Smooth muscle cell (in vitro differentiated cells): ENCODE measurements at regions not wholly inside any gene's neighbourhood (a gene's known extent, or its start where the extent isn't known, plus 50 kb on each side); places are given as distances from the start of the nearest gene placed in this dataset.

ENCODE experiments used
- DNase-seq: peaks from one replicate; lab custom pipeline; 2025; ENCODE audit not compliant: unreplicated experiment; lab: John Stamatoyannopoulos, UW
- H2AFZ ChIP-seq: fragments of 200-600 bp; sonication (generic); 2 replicates; pipeline ENCODE4 v1.6.0; 2016; ENCODE audit warnings: antibody characterized with exemption, low read depth, mild to moderate bottlenecking
- H3F3A ChIP-seq: fragments of 200-600 bp; sonication (generic); 2 replicates; pipeline ENCODE4 v1.6.0; 2017; ENCODE audit warnings: antibody characterized with exemption, low read depth
- H3K27ac ChIP-seq: fragments of 200-600 bp; sonication (generic); 2 replicates; pipeline ENCODE4 v1.5.1; 2016; ENCODE audit warnings: low read depth, mild to moderate bottlenecking
- H3K27me3 ChIP-seq: fragments of 200-600 bp; sonication (generic); 2 replicates; pipeline ENCODE4 v1.6.1; 2016; ENCODE audit warnings: low read depth, mild to moderate bottlenecking
- H3K36me3 ChIP-seq: fragments of 200-600 bp; sonication (generic); 2 replicates; pipeline ENCODE4 v1.5.1; 2016; ENCODE audit warnings: low read depth
- H3K4me1 ChIP-seq: fragments of 200-600 bp; sonication (generic); 2 replicates; pipeline ENCODE4 v1.5.1; 2016; ENCODE audit warnings: low read depth
- H3K4me2 ChIP-seq: fragments of 200-600 bp; sonication (generic); 2 replicates; pipeline ENCODE4 v1.6.0; 2016; ENCODE audit warnings: mild to moderate bottlenecking
- H3K4me3 ChIP-seq: fragments of 200-600 bp; sonication (generic); 2 replicates; pipeline ENCODE4 v1.5.1; 2016; ENCODE audit warnings: mild to moderate bottlenecking
- H3K79me2 ChIP-seq: fragments of 200-600 bp; sonication (generic); 2 replicates; pipeline ENCODE4 v1.6.0; 2016; ENCODE audit warnings: low read depth, mild to moderate bottlenecking
- H3K9ac ChIP-seq: fragments of 200-600 bp; sonication (generic); 2 replicates; pipeline ENCODE4 v1.6.0; 2016; ENCODE audit warnings: low read depth
- H3K9me3 ChIP-seq: fragments of 200-600 bp; sonication (generic); replicated peaks from 2 replicates; pipeline ENCODE4 v1.5.1; 2016; ENCODE audit warnings: low read depth
- H4K20me1 ChIP-seq: fragments of 200-600 bp; sonication (generic); 2 replicates; pipeline ENCODE4 v1.6.0; 2016; ENCODE audit warnings: low read depth
- WGBS: methylation state at CpG from one replicate; pipeline ENCODE4 v1.1.7; 2016; ENCODE audit warnings: low lambda C conversion rate; 5-methylcytosine and 5-hydroxymethylcytosine counted together
- TF ChIP-seq, protein P1 (sequence below): fragments of 200-600 bp; sonication (generic); IDR thresholded peaks from 2 replicates; pipeline ENCODE4 v1.5.1; 2017; ENCODE audit warnings: borderline replicate concordance, mild to moderate bottlenecking, antibody characterized with exemption; ENCODE audit not compliant: insufficient read depth, poor library complexity, severe bottlenecking

- TF ChIP-seq, protein P1, sequence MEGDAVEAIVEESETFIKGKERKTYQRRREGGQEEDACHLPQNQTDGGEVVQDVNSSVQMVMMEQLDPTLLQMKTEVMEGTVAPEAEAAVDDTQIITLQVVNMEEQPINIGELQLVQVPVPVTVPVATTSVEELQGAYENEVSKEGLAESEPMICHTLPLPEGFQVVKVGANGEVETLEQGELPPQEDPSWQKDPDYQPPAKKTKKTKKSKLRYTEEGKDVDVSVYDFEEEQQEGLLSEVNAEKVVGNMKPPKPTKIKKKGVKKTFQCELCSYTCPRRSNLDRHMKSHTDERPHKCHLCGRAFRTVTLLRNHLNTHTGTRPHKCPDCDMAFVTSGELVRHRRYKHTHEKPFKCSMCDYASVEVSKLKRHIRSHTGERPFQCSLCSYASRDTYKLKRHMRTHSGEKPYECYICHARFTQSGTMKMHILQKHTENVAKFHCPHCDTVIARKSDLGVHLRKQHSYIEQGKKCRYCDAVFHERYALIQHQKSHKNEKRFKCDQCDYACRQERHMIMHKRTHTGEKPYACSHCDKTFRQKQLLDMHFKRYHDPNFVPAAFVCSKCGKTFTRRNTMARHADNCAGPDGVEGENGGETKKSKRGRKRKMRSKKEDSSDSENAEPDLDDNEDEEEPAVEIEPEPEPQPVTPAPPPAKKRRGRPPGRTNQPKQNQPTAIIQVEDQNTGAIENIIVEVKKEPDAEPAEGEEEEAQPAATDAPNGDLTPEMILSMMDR, result no peak
- Histone ChIP-seq H3K9ac (no peak overlapping the region), H3K36me3 (no peaks in the 10 kb centered on the region), H4K20me1 (no peaks in the 10 kb centered on the region), H3K4me3 (no peak overlapping the region), H3K79me2 (no peaks in the 10 kb centered on the region), H3K4me1 (no peaks in the 10 kb centered on the region), H3K9me3 (no peaks in the 10 kb centered on the region), H3K27me3 (peaks cover 4% of the 10 kb centered on the region), H3K4me2 (no peak overlapping the region), H2AFZ (no peak overlapping the region), H3F3A (no peaks in the 10 kb centered on the region), H3K27ac (no peak overlapping the region)
- DNase-seq, result no peak
- 89% methylated on average over 4 of the region's 4 CpGs for WGBS
Measured at GRCh38 chr7:54812756-54813322, 53.8 kb upstream of the SEC61G start.

DNA sequence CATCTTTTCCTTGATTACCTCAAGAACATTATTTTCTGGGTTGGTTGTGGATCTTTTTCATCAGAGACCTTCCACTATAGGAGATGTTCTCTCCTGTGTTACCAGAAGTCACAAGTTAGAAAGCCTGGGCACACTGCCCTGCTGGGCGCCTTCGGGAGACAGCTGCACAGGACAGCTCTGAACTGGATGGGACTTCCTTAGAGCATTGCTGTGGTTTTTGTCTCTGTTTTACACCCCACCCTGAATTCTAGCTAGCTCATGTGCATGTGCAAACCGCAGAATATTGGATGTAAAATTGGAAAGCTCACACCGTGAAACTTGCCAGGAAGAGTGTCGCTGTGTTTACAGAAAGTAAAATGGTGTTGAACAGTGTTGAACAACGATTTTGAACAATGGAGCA, 54.4 kb upstream of the SEC61G start:
- 94% methylated on average over 6 of the region's 6 CpGs for WGBS
- no peak overlapping the region for H3K9ac ChIP-seq
- no peak for DNase-seq
- no peak overlapping the region for H3K4me3 ChIP-seq
- no peaks in the 10 kb centered on the region for H3K9me3 ChIP-seq
- no peaks in the 10 kb centered on the region for H3F3A ChIP-seq
- no peaks in the 10 kb centered on the region for H3K79me2 ChIP-seq
- no peak overlapping the region for H2AFZ ChIP-seq
- no peaks in the 10 kb centered on the region for H3K4me1 ChIP-seq
- TF ChIP-seq, protein P1, result no peak
- no peak overlapping the region for H3K4me2 ChIP-seq
- no peak overlapping the region for H3K27ac ChIP-seq
- H3K27me3 ChIP-seq, result peaks cover 4% of the 10 kb centered on the region
- H4K20me1 ChIP-seq, result no peaks in the 10 kb centered on the region
- no peaks in the 10 kb centered on the region for H3K36me3 ChIP-seq

GRCh38 chr7:54814401-54814800, 55.4 kb upstream of the SEC61G start:
- H3K27me3 ChIP-seq, result peaks cover 4% of the 10 kb centered on the region
- H3K4me1 ChIP-seq, result no peaks in the 10 kb centered on the region
- H3K27ac ChIP-seq, result no peak overlapping the region
- DNase-seq, result no peak
- no peak overlapping the region for H3K9ac ChIP-seq
- H3K9me3 ChIP-seq, result no peaks in the 10 kb centered on the region
- TF ChIP-seq, protein P1, result no peak
- no peak overlapping the region for H3K4me2 ChIP-seq
- no peaks in the 10 kb centered on the region for H4K20me1 ChIP-seq
- H3K79me2 ChIP-seq, result no peaks in the 10 kb centered on the region
- WGBS, result 87% methylated on average over 5 of the region's 5 CpGs
- H3K36me3 ChIP-seq, result no peaks in the 10 kb centered on the region
- no peak overlapping the region for H2AFZ ChIP-seq
- H3F3A ChIP-seq, result no peaks in the 10 kb centered on the region
- no peak overlapping the region for H3K4me3 ChIP-seq

DNA sequence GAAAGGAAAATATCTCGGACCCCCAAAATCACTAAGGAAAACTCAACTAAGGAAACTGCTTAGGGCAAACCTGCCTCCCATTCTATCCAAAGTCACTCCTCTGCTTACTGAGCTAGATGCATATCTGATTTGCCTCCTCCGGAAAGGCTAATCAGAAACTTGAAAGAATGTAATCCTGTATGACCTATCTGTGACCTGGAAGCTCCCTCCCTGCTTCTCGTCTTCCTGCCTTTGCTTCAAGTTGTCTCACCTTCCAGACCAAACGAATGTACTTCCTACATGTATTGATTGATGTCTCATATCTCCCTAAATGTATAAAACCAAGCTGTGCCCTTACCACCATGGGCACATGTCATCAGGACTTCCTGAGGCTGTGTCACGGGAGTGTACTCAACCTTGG, 58.1 kb upstream of the SEC61G start:
- no peaks in the 10 kb centered on the region for H4K20me1 ChIP-seq
- no peak for DNase-seq
- H3K4me1 ChIP-seq, result no peaks in the 10 kb centered on the region
- no peaks in the 10 kb centered on the region for H3K9me3 ChIP-seq
- no peak overlapping the region for H3K9ac ChIP-seq
- 61% methylated on average over 5 of the region's 5 CpGs for WGBS
- H3F3A ChIP-seq, result no peaks in the 10 kb centered on the region
- no peak overlapping the region for H3K27ac ChIP-seq
- no peak overlapping the region for H2AFZ ChIP-seq
- H3K4me3 ChIP-seq, result no peak overlapping the region
- H3K27me3 ChIP-seq, result peaks cover 4% of the 10 kb centered on the region
- TF ChIP-seq, protein P1, result no peak
- no peak overlapping the region for H3K4me2 ChIP-seq
- H3K79me2 ChIP-seq, result no peaks in the 10 kb centered on the region
- no peaks in the 10 kb centered on the region for H3K36me3 ChIP-seq
